Type B pancreatic cell (in vitro differentiated cells): ENCODE measurements at regions not wholly inside any gene's neighbourhood (a gene's known extent, or its start where the extent isn't known, plus 50 kb on each side); places are given as distances from the start of the nearest gene placed in this dataset.

ENCODE experiments used
- DNase-seq: peaks from one replicate; pipeline ENCODE4 v3.0.0; 2021; ENCODE audit warnings: mixed read lengths; ENCODE audit not compliant: unreplicated experiment; ENCODE audit errors: extremely low spot score
- H3K27ac Mint-ChIP-seq: 2 replicates; pipeline ENCODE4 v1.8.0; 2021; ENCODE audit warnings: mild to moderate bottlenecking, mixed read lengths
- H3K27me3 Mint-ChIP-seq: 2 replicates; pipeline ENCODE4 v1.8.0; 2021; ENCODE audit warnings: mixed read lengths
- H3K36me3 Mint-ChIP-seq: 2 replicates; pipeline ENCODE4 v1.8.0; 2021; ENCODE audit warnings: mixed read lengths
- H3K4me1 Mint-ChIP-seq: one replicate; pipeline ENCODE4 v1.8.0; 2021; ENCODE audit warnings: mixed read lengths; ENCODE audit not compliant: unreplicated experiment
- H3K4me3 Mint-ChIP-seq: 2 replicates; pipeline ENCODE4 v1.8.0; 2021; ENCODE audit warnings: mild to moderate bottlenecking, mixed read lengths
- H3K9me3 Mint-ChIP-seq: 2 replicates; pipeline ENCODE4 v1.8.0; 2021; ENCODE audit warnings: mixed read lengths
- TF ChIP-seq, protein P1 (sequence below): fragments of 200-600 bp; sonication (generic); conservative IDR thresholded peaks from 2 replicates; pipeline ENCODE4 v1.5.0; 2021; ENCODE audit warnings: antibody characterized with exemption, mild to moderate bottlenecking

GRCh38 chr4:14829795-14830194, 172.5 kb upstream of the CPEB2 start:
- Mint-ChIP-seq H3K4me3 (no peak overlapping the region), H3K4me1 (peaks cover 4% of the 10 kb centered on the region), H3K36me3 (no peaks in the 10 kb centered on the region), H3K27ac (no peak overlapping the region), H3K27me3 (no peaks in the 10 kb centered on the region), H3K9me3 (no peaks in the 10 kb centered on the region)
- DNase-seq, result no peak
- TF ChIP-seq, protein P1, sequence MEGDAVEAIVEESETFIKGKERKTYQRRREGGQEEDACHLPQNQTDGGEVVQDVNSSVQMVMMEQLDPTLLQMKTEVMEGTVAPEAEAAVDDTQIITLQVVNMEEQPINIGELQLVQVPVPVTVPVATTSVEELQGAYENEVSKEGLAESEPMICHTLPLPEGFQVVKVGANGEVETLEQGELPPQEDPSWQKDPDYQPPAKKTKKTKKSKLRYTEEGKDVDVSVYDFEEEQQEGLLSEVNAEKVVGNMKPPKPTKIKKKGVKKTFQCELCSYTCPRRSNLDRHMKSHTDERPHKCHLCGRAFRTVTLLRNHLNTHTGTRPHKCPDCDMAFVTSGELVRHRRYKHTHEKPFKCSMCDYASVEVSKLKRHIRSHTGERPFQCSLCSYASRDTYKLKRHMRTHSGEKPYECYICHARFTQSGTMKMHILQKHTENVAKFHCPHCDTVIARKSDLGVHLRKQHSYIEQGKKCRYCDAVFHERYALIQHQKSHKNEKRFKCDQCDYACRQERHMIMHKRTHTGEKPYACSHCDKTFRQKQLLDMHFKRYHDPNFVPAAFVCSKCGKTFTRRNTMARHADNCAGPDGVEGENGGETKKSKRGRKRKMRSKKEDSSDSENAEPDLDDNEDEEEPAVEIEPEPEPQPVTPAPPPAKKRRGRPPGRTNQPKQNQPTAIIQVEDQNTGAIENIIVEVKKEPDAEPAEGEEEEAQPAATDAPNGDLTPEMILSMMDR, result no peak

DNA sequence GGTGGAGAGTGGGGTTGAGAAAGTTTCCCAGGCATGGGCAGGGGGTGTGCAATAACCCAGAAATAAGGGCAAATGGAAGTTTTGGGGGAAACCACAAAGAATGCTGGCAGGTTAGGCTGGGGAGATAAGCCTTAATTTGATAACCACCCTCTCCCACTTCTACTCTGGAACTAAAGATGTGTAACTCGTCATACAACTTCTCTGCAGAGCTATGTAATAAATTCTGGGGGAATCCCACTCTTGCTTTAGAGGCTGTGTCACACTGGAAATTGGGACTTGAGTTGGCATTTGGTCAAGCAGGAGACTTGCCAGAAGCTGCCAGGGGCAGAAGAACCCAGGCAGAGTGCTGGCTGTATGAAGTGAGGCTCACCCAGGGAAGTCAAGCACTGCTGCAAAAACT, 170.9 kb upstream of the CPEB2 start:
- no peak overlapping the region for H3K4me3 Mint-ChIP-seq
- TF ChIP-seq, protein P1, result no peak
- peaks cover 4% of the 10 kb centered on the region for H3K4me1 Mint-ChIP-seq
- no peaks in the 10 kb centered on the region for H3K9me3 Mint-ChIP-seq
- no peaks in the 10 kb centered on the region for H3K36me3 Mint-ChIP-seq
- no peak for DNase-seq
- no peaks in the 10 kb centered on the region for H3K27me3 Mint-ChIP-seq
- H3K27ac Mint-ChIP-seq, result no peak overlapping the region

- Mint-ChIP-seq H3K36me3 (no peaks in the 10 kb centered on the region), H3K4me1 (no peaks in the 10 kb centered on the region), H3K27me3 (no peaks in the 10 kb centered on the region), H3K27ac (no peak overlapping the region), H3K4me3 (no peak overlapping the region), H3K9me3 (no peaks in the 10 kb centered on the region)
- no peak for DNase-seq
- TF ChIP-seq, protein P1, result no peak
These were observed 169.2 kb upstream of the CPEB2 start for GRCh38 chr4:14833053-14833452.

DNA sequence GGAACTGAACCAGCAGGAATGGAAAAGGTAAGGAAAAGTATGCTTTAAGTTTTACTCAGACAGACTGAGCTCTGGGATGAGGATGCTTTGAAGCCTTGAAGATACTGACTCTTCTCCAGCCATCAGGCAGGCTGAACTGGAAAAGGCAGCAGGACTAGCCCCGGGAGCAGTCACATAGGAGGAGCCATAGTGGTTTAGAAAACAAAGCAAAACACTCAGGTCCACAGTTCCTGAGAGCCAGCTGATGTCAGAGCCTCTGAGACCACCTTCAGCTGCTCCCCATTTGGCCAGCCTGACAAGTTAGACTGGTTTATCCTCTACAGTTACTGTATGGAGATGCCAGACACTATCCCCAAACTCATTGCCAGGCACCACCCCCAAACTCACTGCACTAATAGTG, 167.9 kb upstream of the CPEB2 start:
- Mint-ChIP-seq H3K9me3 (no peaks in the 10 kb centered on the region), H3K36me3 (no peaks in the 10 kb centered on the region)
- TF ChIP-seq, protein P1, result no peak

GRCh38 chr4:14835288-14835687, 167.0 kb upstream of the CPEB2 start:
- H3K4me1 Mint-ChIP-seq, result no peaks in the 10 kb centered on the region
- H3K36me3 Mint-ChIP-seq, result no peaks in the 10 kb centered on the region
- no peak overlapping the region for H3K4me3 Mint-ChIP-seq
- no peaks in the 10 kb centered on the region for H3K9me3 Mint-ChIP-seq
- DNase-seq, result no peak
- TF ChIP-seq, protein P1, result no peak
- H3K27ac Mint-ChIP-seq, result no peak overlapping the region
- no peaks in the 10 kb centered on the region for H3K27me3 Mint-ChIP-seq

More for the DNA sequence above, 167.9 kb upstream of the CPEB2 start:
- no peak overlapping the region for H3K27ac Mint-ChIP-seq
- H3K4me3 Mint-ChIP-seq, result no peak overlapping the region
- DNase-seq, result no peak
- no peaks in the 10 kb centered on the region for H3K4me1 Mint-ChIP-seq
- H3K27me3 Mint-ChIP-seq, result no peaks in the 10 kb centered on the region

- Mint-ChIP-seq H3K9me3 (no peaks in the 10 kb centered on the region), H3K27ac (no peak overlapping the region), H3K27me3 (no peaks in the 10 kb centered on the region), H3K36me3 (no peaks in the 10 kb centered on the region), H3K4me3 (no peak overlapping the region), H3K4me1 (no peaks in the 10 kb centered on the region)
- TF ChIP-seq, protein P1, result no peak
- DNase-seq, result no peak
These were observed 166.4 kb upstream of the CPEB2 start for GRCh38 chr4:14835708-14836425.
